ENCODE measurements at regions not wholly inside any gene's neighbourhood (a gene's known extent, or its start where the extent isn't known, plus 50 kb on each side); places are given as distances from the start of the nearest gene placed in this dataset.

- TF ChIP-seq, protein P1, sequence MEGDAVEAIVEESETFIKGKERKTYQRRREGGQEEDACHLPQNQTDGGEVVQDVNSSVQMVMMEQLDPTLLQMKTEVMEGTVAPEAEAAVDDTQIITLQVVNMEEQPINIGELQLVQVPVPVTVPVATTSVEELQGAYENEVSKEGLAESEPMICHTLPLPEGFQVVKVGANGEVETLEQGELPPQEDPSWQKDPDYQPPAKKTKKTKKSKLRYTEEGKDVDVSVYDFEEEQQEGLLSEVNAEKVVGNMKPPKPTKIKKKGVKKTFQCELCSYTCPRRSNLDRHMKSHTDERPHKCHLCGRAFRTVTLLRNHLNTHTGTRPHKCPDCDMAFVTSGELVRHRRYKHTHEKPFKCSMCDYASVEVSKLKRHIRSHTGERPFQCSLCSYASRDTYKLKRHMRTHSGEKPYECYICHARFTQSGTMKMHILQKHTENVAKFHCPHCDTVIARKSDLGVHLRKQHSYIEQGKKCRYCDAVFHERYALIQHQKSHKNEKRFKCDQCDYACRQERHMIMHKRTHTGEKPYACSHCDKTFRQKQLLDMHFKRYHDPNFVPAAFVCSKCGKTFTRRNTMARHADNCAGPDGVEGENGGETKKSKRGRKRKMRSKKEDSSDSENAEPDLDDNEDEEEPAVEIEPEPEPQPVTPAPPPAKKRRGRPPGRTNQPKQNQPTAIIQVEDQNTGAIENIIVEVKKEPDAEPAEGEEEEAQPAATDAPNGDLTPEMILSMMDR (IDR thresholded peaks at IDR 0.05): no peak
- no peak for TF ChIP-seq POLR2A (IDR thresholded peaks at IDR 0.05)
These were observed 80.0 kb upstream of the EPHA6 start for GRCh38 chr3:96734273-96735009.
